ENCODE measurements at regions not wholly inside any gene's neighbourhood (a gene's known extent, or its start where the extent isn't known, plus 50 kb on each side); places are given as distances from the start of the nearest gene placed in this dataset.

DNA sequence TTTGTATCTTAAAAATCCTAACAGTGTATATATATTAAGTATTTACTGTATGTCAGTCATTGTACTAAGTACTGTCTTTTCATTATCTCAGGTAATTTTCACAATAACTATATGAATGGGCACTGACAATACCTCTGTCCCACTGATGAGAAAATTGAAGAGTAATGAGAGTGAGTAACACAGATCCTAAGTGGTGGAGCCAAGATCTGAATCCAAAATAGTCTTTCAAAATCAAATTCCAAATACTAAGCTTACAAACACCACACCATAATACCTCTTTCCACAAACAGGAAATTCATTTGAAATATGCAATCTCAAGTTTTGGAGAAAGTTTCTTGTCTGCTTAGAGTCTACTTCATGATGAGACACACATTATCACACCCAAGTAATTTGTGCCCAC is 105.9 kb upstream of the EDEM3 start:
- Histone ChIP-seq H3K27me3 (no peaks in the 10 kb centered on the region), H3K4me1 (peaks cover 73% of the 10 kb centered on the region), H3K4me3 (no peak overlapping the region), H3K27ac (peak overlapping the region; percentile 2 to 86 (median 72)), H3K9me3 (no peaks in the 10 kb centered on the region), H3K36me3 (replicated peaks in 1 of 2; ENCODE audit: insufficient read depth in 1 of 2, low read depth in 2 of 2) (no peaks in the 10 kb centered on the region)
- no peak for DNase-seq
- no peak for ATAC-seq
- TF ChIP-seq, protein P1, sequence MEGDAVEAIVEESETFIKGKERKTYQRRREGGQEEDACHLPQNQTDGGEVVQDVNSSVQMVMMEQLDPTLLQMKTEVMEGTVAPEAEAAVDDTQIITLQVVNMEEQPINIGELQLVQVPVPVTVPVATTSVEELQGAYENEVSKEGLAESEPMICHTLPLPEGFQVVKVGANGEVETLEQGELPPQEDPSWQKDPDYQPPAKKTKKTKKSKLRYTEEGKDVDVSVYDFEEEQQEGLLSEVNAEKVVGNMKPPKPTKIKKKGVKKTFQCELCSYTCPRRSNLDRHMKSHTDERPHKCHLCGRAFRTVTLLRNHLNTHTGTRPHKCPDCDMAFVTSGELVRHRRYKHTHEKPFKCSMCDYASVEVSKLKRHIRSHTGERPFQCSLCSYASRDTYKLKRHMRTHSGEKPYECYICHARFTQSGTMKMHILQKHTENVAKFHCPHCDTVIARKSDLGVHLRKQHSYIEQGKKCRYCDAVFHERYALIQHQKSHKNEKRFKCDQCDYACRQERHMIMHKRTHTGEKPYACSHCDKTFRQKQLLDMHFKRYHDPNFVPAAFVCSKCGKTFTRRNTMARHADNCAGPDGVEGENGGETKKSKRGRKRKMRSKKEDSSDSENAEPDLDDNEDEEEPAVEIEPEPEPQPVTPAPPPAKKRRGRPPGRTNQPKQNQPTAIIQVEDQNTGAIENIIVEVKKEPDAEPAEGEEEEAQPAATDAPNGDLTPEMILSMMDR (IDR thresholded peaks at IDR 0.05) = no peak
- no peak for TF ChIP-seq POLR2A (IDR thresholded peaks at IDR 0.05)
- intact Hi-C loops (cut with DNase I) = no loop called here

DNA sequence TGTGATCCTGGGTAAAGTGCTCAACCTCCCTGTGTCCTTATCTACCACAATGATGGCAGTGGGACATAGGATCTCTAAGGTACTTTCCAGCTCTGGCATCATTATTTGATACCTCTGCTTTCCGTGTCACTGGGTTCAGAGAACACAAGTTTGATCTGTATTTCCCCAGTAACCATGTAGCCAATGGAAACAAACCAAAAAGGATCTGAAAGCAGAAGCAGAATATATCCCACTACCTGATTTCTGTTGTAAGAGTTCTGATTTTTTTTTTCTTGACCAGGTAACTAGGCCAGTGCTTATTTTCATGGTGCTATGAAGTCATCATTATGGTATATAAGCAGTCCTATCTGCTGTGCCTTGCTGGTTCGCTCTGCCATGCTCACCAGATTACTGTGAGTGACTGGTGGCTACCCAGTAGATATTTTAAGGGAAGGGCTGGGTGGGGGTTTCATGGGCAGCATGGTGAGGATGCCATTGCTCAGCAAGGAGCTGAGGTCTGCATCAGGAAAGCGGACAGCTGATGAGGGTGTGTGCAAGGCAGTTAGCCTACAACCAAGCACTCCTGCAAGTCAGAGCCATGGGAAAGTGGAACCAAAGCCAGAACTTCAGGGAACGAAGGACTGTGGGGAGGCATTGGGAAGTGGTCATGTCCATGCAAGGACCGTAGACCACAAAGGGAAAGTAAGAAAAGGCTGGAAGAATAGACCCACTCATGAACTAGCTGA is 104.9 kb upstream of the EDEM3 start:
- no peak overlapping the region for H3K4me3 ChIP-seq
- intact Hi-C loops (cut with DNase I) = no loop called here
- H3K27me3 ChIP-seq = no peaks in the 10 kb centered on the region
- TF ChIP-seq, protein P1 (IDR thresholded peaks at IDR 0.05) = no peak
- no peak for TF ChIP-seq POLR2A (IDR thresholded peaks at IDR 0.05)
- ATAC-seq (no peak), DNase-seq (no peak)
- H3K36me3 ChIP-seq (replicated peaks in 1 of 2; ENCODE audit: insufficient read depth in 1 of 2, low read depth in 2 of 2) = no peaks in the 10 kb centered on the region
- 83 to 85% methylated on average over 5 of the region's 5 CpGs for WGBS, 2 donors
- no peaks in the 10 kb centered on the region for H3K9me3 ChIP-seq
- H3K27ac ChIP-seq = peak overlapping the region in 2 of 4 donors; percentile 55 to 86
- peaks cover 81% of the 10 kb centered on the region for H3K4me1 ChIP-seq

DNA sequence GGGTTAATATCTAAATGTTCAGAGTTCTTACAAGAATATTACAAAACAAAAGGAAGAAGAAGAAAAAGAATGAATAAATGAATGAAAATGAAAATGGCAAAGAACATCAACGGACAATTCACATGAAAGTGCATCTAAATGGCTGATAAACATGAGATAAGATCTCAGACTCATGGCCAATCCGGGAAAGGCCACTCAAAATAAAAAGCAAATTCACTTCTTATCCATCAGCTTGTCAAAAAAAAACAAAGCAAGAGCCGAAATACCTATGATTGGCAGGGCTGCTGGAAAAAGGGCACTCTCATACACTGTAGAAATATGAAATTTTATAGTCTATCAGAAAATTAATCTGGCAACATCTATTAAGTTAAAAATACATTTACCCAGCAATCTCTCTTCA is 103.6 kb upstream of the EDEM3 start:
- ATAC-seq (no peak), DNase-seq (no peak)
- H3K27ac ChIP-seq = no peak overlapping the region
- no peak for TF ChIP-seq POLR2A (IDR thresholded peaks at IDR 0.05)
- TF ChIP-seq, protein P1 (IDR thresholded peaks at IDR 0.05) = no peak
- 25 to 32% methylated on average over 3 of the region's 3 CpGs for WGBS, 2 donors
- no peaks in the 10 kb centered on the region for H3K27me3 ChIP-seq
- no peaks in the 10 kb centered on the region for H3K36me3 ChIP-seq (replicated peaks in 1 of 2; ENCODE audit: insufficient read depth in 1 of 2, low read depth in 2 of 2)
- H3K9me3 ChIP-seq = no peaks in the 10 kb centered on the region
- no peak overlapping the region for H3K4me3 ChIP-seq
- H3K4me1 ChIP-seq = peaks cover 75% of the 10 kb centered on the region
- intact Hi-C loops (cut with DNase I) = no loop called here

DNA sequence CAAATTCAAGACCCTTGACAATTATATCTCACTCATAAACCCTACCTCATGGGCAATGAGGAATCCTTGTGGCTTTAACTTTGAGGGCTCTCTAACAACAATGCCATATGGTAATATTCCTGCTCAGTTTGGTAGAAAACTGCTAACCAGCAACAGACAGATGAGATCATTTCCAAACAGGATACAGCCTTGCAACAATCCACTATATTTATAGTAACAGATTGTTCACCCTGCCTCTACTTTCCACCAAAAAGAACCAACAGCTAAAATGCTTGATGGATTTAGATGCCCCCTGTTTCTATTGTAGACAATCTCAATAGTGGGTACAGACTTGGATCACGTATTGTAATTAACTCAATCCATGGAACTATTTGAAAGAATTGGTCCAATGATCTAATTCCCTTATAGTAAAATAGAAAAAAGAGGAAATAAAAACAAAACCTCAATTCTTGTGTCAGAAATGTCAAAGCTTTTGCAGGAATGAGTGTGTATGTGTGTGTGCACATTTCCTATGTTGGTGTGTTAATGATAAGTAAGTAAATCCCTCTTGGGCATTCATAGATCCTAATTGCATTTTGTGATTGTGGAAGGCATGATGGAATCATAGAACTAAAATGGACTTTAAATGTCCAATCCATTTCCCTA is 100.0 kb upstream of the EDEM3 start:
- Histone ChIP-seq H3K9me3 (no peaks in the 10 kb centered on the region), H3K4me3 (no peak overlapping the region), H3K4me1 (peaks cover 41% of the 10 kb centered on the region), H3K27me3 (no peaks in the 10 kb centered on the region), H3K27ac (peak overlapping the region in 2 of 4 donors; percentile 14 to 57), H3K36me3 (replicated peaks in 1 of 2; ENCODE audit: insufficient read depth in 1 of 2, low read depth in 2 of 2) (no peaks in the 10 kb centered on the region)
- 74 to 90% methylated on average over 1 of the region's 1 CpG for WGBS, 2 donors
- TF ChIP-seq POLR2A (IDR thresholded peaks at IDR 0.05) = no peak
- intact Hi-C loops (cut with DNase I) = no loop called here
- no peak for DNase-seq
- peak; percentile 65 for ATAC-seq

DNA sequence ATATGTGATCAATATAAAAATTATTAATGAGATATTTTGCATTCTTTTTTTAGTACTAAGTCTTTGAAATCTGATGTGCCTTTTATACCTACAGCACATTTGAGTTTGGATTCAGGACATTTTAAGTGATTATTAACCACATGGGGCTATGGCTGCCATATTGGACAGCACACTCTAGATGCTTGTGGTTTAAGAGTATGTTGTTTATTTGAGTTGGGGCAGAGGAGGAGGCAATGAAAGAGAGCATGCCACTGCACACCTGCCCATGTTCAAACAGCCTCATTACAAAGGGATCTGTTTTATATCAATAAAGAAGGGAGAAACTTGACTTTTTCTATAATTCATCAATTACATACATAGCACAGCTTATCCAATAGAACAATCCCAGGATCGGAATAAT is 99.4 kb upstream of the EDEM3 start:
- WGBS, 2 donors = 96 to 100% methylated on average over 1 of the region's 1 CpG
- peaks cover 39% of the 10 kb centered on the region for H3K4me1 ChIP-seq
- no peaks in the 10 kb centered on the region for H3K36me3 ChIP-seq (replicated peaks in 1 of 2; ENCODE audit: insufficient read depth in 1 of 2, low read depth in 2 of 2)
- H3K9me3 ChIP-seq = no peaks in the 10 kb centered on the region
- peak overlapping the region in 1 of 4 donors; percentile 14 for H3K27ac ChIP-seq
- H3K4me3 ChIP-seq = no peak overlapping the region
- no peaks in the 10 kb centered on the region for H3K27me3 ChIP-seq
- ATAC-seq (no peak), DNase-seq (no peak)
- intact Hi-C loops (cut with DNase I) = no loop called here
- TF ChIP-seq POLR2A (IDR thresholded peaks at IDR 0.05) = no peak
- TF ChIP-seq, protein P1 (IDR thresholded peaks at IDR 0.05) = no peak
